Neural crest cell (in vitro differentiated cells): ENCODE measurements at regions not wholly inside any gene's neighbourhood (a gene's known extent, or its start where the extent isn't known, plus 50 kb on each side); places are given as distances from the start of the nearest gene placed in this dataset.

ENCODE experiments used
- DNase-seq: peaks from one replicate; pipeline ENCODE4 v3.0.0; 2021; ENCODE audit warnings: low read depth, mixed read lengths, low spot score
- H3K27ac Mint-ChIP-seq: one replicate; pipeline ENCODE4 v1.8.0; 2021; ENCODE audit warnings: mild to moderate bottlenecking, mixed read lengths; ENCODE audit not compliant: unreplicated experiment
- H3K27me3 Mint-ChIP-seq: 2 replicates; pipeline ENCODE4 v1.8.0; 2021; ENCODE audit warnings: low read depth, mild to moderate bottlenecking, mixed read lengths
- H3K36me3 Mint-ChIP-seq: 2 replicates; pipeline ENCODE4 v1.8.0; 2021; ENCODE audit warnings: low read depth, mild to moderate bottlenecking, mixed read lengths
- H3K4me1 Mint-ChIP-seq: 2 replicates; pipeline ENCODE4 v1.8.0; 2021; ENCODE audit warnings: mixed read lengths
- H3K4me3 Mint-ChIP-seq: one replicate; pipeline ENCODE4 v1.8.0; 2021; ENCODE audit warnings: mild to moderate bottlenecking, mixed read lengths
- H3K9me3 Mint-ChIP-seq: 2 replicates; pipeline ENCODE4 v1.8.0; 2021; ENCODE audit warnings: mixed read lengths
- CTCF ChIP-seq: fragments of 200-600 bp; sonication (generic); conservative IDR thresholded peaks from 2 replicates; pipeline ENCODE4 v1.5.0; 2021; ENCODE audit warnings: antibody characterized with exemption, mild to moderate bottlenecking

GRCh38 chr12:29051221-29051620 is 97.9 kb upstream of the FAR2 start:
- H3K9me3 Mint-ChIP-seq: peaks cover 12% of the 10 kb centered on the region
- DNase-seq: no peak
- H3K36me3 Mint-ChIP-seq: peaks cover 2% of the 10 kb centered on the region
- H3K4me1 Mint-ChIP-seq: no peaks in the 10 kb centered on the region
- no peak for TF ChIP-seq CTCF
- H3K27me3 Mint-ChIP-seq: no peaks in the 10 kb centered on the region
- H3K4me3 Mint-ChIP-seq: no peak overlapping the region
- no peak overlapping the region for H3K27ac Mint-ChIP-seq

GRCh38 chr12:29053567-29053966 is 95.5 kb upstream of the FAR2 start:
- H3K27me3 Mint-ChIP-seq: no peaks in the 10 kb centered on the region
- H3K27ac Mint-ChIP-seq: no peak overlapping the region
- H3K36me3 Mint-ChIP-seq: no peaks in the 10 kb centered on the region
- no peaks in the 10 kb centered on the region for H3K4me1 Mint-ChIP-seq
- H3K4me3 Mint-ChIP-seq: no peak overlapping the region
- TF ChIP-seq CTCF: no peak
- DNase-seq: no peak
- peaks cover 10% of the 10 kb centered on the region for H3K9me3 Mint-ChIP-seq

GRCh38 chr12:29054858-29055663 is 94.0 kb upstream of the FAR2 start:
- Mint-ChIP-seq H3K4me3 (no peak overlapping the region), H3K36me3 (no peaks in the 10 kb centered on the region), H3K9me3 (peaks cover 14% of the 10 kb centered on the region), H3K27me3 (no peaks in the 10 kb centered on the region), H3K4me1 (no peaks in the 10 kb centered on the region), H3K27ac (no peak overlapping the region)
- TF ChIP-seq CTCF: no peak
- DNase-seq: no peak

- no peak for DNase-seq
- Mint-ChIP-seq H3K9me3 (peaks cover 3% of the 10 kb centered on the region), H3K27ac (peak overlapping the region; percentile 12), H3K36me3 (peaks cover 2% of the 10 kb centered on the region), H3K27me3 (no peaks in the 10 kb centered on the region), H3K4me1 (peaks cover 12% of the 10 kb centered on the region), H3K4me3 (no peak overlapping the region)
- TF ChIP-seq CTCF: no peak
Observed at GRCh38 chr12:29066011-29066588, 83.0 kb upstream of the FAR2 start.

GRCh38 chr12:29067430-29067829 is 81.6 kb upstream of the FAR2 start:
- no peak for TF ChIP-seq CTCF
- Mint-ChIP-seq H3K4me3 (no peak overlapping the region), H3K4me1 (peaks cover 12% of the 10 kb centered on the region), H3K27ac (peak overlapping the region; percentile 52), H3K27me3 (no peaks in the 10 kb centered on the region), H3K9me3 (no peaks in the 10 kb centered on the region), H3K36me3 (no peaks in the 10 kb centered on the region)
- no peak for DNase-seq
